GM20000 (cell line): ENCODE measurements at regions not wholly inside any gene's neighbourhood (a gene's known extent, or its start where the extent isn't known, plus 50 kb on each side); places are given as distances from the start of the nearest gene placed in this dataset.
A peak's percentile ranks its signal among the peaks of the same experiment; 100 is the strongest.

Experiments
- DNase-seq: peaks from one replicate; pipeline ENCODE4 v3.0.0; 2012; ENCODE audit warnings: low spot score
- TF ChIP-seq, protein P1 (sequence below): IDR thresholded peaks from 2 replicates; pipeline ENCODE4 v1.5.1; 2012; ENCODE audit warnings: mild to moderate bottlenecking, control low read depth; ENCODE audit errors: extremely low read depth, missing control alignments

GRCh38 chr4:10203851-10204250 lies 87.3 kb upstream of the WDR1 start:
- TF ChIP-seq, protein P1, sequence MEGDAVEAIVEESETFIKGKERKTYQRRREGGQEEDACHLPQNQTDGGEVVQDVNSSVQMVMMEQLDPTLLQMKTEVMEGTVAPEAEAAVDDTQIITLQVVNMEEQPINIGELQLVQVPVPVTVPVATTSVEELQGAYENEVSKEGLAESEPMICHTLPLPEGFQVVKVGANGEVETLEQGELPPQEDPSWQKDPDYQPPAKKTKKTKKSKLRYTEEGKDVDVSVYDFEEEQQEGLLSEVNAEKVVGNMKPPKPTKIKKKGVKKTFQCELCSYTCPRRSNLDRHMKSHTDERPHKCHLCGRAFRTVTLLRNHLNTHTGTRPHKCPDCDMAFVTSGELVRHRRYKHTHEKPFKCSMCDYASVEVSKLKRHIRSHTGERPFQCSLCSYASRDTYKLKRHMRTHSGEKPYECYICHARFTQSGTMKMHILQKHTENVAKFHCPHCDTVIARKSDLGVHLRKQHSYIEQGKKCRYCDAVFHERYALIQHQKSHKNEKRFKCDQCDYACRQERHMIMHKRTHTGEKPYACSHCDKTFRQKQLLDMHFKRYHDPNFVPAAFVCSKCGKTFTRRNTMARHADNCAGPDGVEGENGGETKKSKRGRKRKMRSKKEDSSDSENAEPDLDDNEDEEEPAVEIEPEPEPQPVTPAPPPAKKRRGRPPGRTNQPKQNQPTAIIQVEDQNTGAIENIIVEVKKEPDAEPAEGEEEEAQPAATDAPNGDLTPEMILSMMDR, result no peak
- peak; percentile 0 for DNase-seq

- TF ChIP-seq, protein P1, result no peak
- DNase-seq, result peak; percentile 1
Measured at GRCh38 chr4:10201381-10202223, 85.0 kb upstream of the WDR1 start.

- DNase-seq, result no peak
- TF ChIP-seq, protein P1, result no peak
Measured at GRCh38 chr4:10200869-10201268, 84.3 kb upstream of the WDR1 start.

GRCh38 chr4:10198365-10198764 lies 81.8 kb upstream of the WDR1 start:
- no peak for DNase-seq
- TF ChIP-seq, protein P1, result no peak

GRCh38 chr4:10197952-10198351 lies 81.4 kb upstream of the WDR1 start:
- TF ChIP-seq, protein P1, result no peak
- DNase-seq, result no peak

DNA sequence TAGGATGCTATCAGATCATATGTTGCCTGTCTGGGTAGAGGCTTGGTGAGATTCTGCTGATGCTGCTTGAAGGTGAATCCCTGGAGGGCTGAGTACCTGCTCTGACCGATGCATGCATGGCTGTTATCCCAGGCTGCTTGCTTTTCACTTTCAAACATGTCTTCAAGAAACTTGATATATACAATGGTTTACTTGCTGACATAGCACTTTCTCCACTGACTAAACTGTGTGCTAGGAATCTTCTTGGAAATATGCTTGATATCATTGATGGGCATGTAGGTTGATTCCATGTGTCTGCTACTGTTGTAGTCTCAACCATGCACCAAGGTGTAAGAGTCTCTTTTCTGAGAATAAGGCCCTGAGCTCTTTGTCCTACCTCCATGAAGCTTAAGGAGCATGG lies 79.6 kb upstream of the WDR1 start:
- TF ChIP-seq, protein P1, result no peak
- DNase-seq, result no peak

DNA sequence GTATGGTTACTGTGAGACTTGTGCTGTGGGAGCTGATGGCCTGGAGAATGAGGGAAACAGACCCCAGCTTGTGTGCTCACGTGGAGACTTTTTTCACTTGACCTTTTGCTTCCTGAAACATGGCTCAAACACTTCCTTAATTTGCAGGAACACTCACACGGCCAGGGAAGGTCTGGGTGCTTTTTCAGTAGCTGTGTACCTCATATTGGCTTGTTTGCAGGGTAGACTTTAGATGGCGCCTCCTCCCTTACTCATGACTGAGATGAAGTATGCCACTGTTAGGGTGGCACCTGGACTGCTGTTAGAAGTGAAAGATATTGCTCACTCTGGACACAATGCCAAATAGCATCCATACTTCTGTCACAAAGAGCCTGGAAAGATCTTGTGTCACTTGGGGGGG lies 75.7 kb upstream of the WDR1 start:
- DNase-seq, result no peak
- TF ChIP-seq, protein P1, result no peak
